ENCODE measurements at regions not wholly inside any gene's neighbourhood (a gene's known extent, or its start where the extent isn't known, plus 50 kb on each side); places are given as distances from the start of the nearest gene placed in this dataset.

- no peak for DNase-seq
Observed at GRCh38 chr22:47848184-47848920, 1085.9 kb downstream of the TBC1D22A start.

- no peak for DNase-seq
Observed at GRCh38 chr22:47847131-47847890, 1084.9 kb downstream of the TBC1D22A start.

GRCh38 chr22:47846206-47846605 lies 1083.8 kb downstream of the TBC1D22A start:
- DNase-seq, result no peak

GRCh38 chr22:47842119-47842518 lies 1079.7 kb downstream of the TBC1D22A start:
- DNase-seq, result no peak

- DNase-seq, result no peak
Observed at GRCh38 chr22:47841156-47841555, 1078.7 kb downstream of the TBC1D22A start.

- DNase-seq, result no peak
Observed at GRCh38 chr22:47839595-47840227, 1077.3 kb downstream of the TBC1D22A start.

- DNase-seq, result no peak
Observed at GRCh38 chr22:47837703-47838102, 1075.3 kb downstream of the TBC1D22A start.

- DNase-seq, result no peak
Observed at GRCh38 chr22:47836957-47837356, 1074.5 kb downstream of the TBC1D22A start.

GRCh38 chr22:47835726-47836125 lies 1073.3 kb downstream of the TBC1D22A start:
- no peak for DNase-seq

- DNase-seq, result no peak
Observed at GRCh38 chr22:47826016-47826415, 1063.6 kb downstream of the TBC1D22A start.

GRCh38 chr22:47822422-47822821 lies 1060.0 kb downstream of the TBC1D22A start:
- DNase-seq, result no peak

- no peak for DNase-seq
Observed at GRCh38 chr22:47818496-47818895, 1056.0 kb downstream of the TBC1D22A start.

GRCh38 chr22:47817380-47817779 lies 1054.9 kb downstream of the TBC1D22A start:
- no peak for DNase-seq

GRCh38 chr22:47816863-47817210 lies 1054.4 kb downstream of the TBC1D22A start:
- no peak for DNase-seq

GRCh38 chr22:47816121-47816862 lies 1053.8 kb downstream of the TBC1D22A start:
- DNase-seq, result no peak

GRCh38 chr22:47814474-47814873 lies 1052.0 kb downstream of the TBC1D22A start:
- DNase-seq, result no peak

GRCh38 chr22:47813661-47814060 lies 1051.2 kb downstream of the TBC1D22A start:
- DNase-seq, result no peak

- no peak for DNase-seq
Observed at GRCh38 chr22:47811971-47812370, 1049.5 kb downstream of the TBC1D22A start.

- DNase-seq, result no peak
Observed at GRCh38 chr22:47810505-47811500, 1048.4 kb downstream of the TBC1D22A start.

GRCh38 chr22:47808886-47809620 lies 1046.6 kb downstream of the TBC1D22A start:
- DNase-seq, result no peak

GRCh38 chr22:47808236-47808635 lies 1045.8 kb downstream of the TBC1D22A start:
- DNase-seq, result no peak

Data from activated effector memory CD4-positive, alpha-beta T cell treated with Interleukin-2 at 50 U/mL for 16 hours (primary cell).